ENCODE measurements at regions not wholly inside any gene's neighbourhood (a gene's known extent, or its start where the extent isn't known, plus 50 kb on each side); places are given as distances from the start of the nearest gene placed in this dataset.

GRCh38 chr9:119827526-119827925 lies 458.3 kb upstream of the BRINP1 start:
- Mint-ChIP-seq H3K36me3 (ENCODE audit: insufficient read depth, unreplicated experiment) (no peaks in the 10 kb centered on the region), H3K27me3 (ENCODE audit: insufficient read depth, unreplicated experiment) (peaks cover 10% of the 10 kb centered on the region), H3K9me3 (ENCODE audit: unreplicated experiment) (no peaks in the 10 kb centered on the region), H3K4me1 (ENCODE audit: low read depth, unreplicated experiment) (no peaks in the 10 kb centered on the region), H3K4me3 (ENCODE audit: unreplicated experiment) (no peak overlapping the region), H3K27ac (ENCODE audit: unreplicated experiment) (no peak overlapping the region)
- H3K4me3 ChIP-seq (ENCODE audit: low read depth, low read length): no peak overlapping the region
- no peak for DNase-seq
- no peaks in the 10 kb centered on the region for H3K9me3 ChIP-seq
- ChIA-PET POLR2A (no interaction called here), CTCF (no interaction called here)
- no peaks in the 10 kb centered on the region for H3K36me3 ChIP-seq (ENCODE audit: control insufficient read depth, insufficient read depth, low read length)
- no peak for TF ChIP-seq CTCF (IDR thresholded peaks at IDR 0.05; ENCODE audit: insufficient read depth in 1 of 2, low read depth in 1 of 2, low read length in 1 of 2, severe bottlenecking in 1 of 2, unreplicated experiment in 1 of 2)
- BruUV-seq (replicated peaks): no TSS peak
- intact Hi-C loops (cut with micrococcal nuclease; ENCODE audit: unreplicated experiment): no loop called here
- H3K27me3 ChIP-seq (replicated peaks; ENCODE audit: control insufficient read depth, insufficient read depth, low read length): no peaks in the 10 kb centered on the region
- H3K4me1 ChIP-seq: no peaks in the 10 kb centered on the region

GRCh38 chr9:119827126-119827525 lies 457.9 kb upstream of the BRINP1 start:
- Histone ChIP-seq H3K4me1 (no peaks in the 10 kb centered on the region), H3K4me3 (ENCODE audit: low read depth, low read length) (no peak overlapping the region), H3K9me3 (no peaks in the 10 kb centered on the region), H3K36me3 (ENCODE audit: control insufficient read depth, insufficient read depth, low read length) (no peaks in the 10 kb centered on the region), H3K27me3 (replicated peaks; ENCODE audit: control insufficient read depth, insufficient read depth, low read length) (no peaks in the 10 kb centered on the region)
- H3K27ac Mint-ChIP-seq (ENCODE audit: unreplicated experiment): no peak overlapping the region
- no peaks in the 10 kb centered on the region for H3K36me3 Mint-ChIP-seq (ENCODE audit: insufficient read depth, unreplicated experiment)
- intact Hi-C loops (cut with micrococcal nuclease; ENCODE audit: unreplicated experiment): no loop called here
- H3K27me3 Mint-ChIP-seq (ENCODE audit: insufficient read depth, unreplicated experiment): peaks cover 6% of the 10 kb centered on the region
- no peak for DNase-seq
- POLR2A ChIA-PET: no interaction called here
- CTCF ChIA-PET: no interaction called here
- TF ChIP-seq CTCF (IDR thresholded peaks at IDR 0.05; ENCODE audit: insufficient read depth in 1 of 2, low read depth in 1 of 2, low read length in 1 of 2, severe bottlenecking in 1 of 2, unreplicated experiment in 1 of 2): no peak
- H3K4me3 Mint-ChIP-seq (ENCODE audit: unreplicated experiment): no peak overlapping the region
- BruUV-seq (replicated peaks): no TSS peak
- H3K9me3 Mint-ChIP-seq (ENCODE audit: unreplicated experiment): no peaks in the 10 kb centered on the region
- no peaks in the 10 kb centered on the region for H3K4me1 Mint-ChIP-seq (ENCODE audit: low read depth, unreplicated experiment)

DNA sequence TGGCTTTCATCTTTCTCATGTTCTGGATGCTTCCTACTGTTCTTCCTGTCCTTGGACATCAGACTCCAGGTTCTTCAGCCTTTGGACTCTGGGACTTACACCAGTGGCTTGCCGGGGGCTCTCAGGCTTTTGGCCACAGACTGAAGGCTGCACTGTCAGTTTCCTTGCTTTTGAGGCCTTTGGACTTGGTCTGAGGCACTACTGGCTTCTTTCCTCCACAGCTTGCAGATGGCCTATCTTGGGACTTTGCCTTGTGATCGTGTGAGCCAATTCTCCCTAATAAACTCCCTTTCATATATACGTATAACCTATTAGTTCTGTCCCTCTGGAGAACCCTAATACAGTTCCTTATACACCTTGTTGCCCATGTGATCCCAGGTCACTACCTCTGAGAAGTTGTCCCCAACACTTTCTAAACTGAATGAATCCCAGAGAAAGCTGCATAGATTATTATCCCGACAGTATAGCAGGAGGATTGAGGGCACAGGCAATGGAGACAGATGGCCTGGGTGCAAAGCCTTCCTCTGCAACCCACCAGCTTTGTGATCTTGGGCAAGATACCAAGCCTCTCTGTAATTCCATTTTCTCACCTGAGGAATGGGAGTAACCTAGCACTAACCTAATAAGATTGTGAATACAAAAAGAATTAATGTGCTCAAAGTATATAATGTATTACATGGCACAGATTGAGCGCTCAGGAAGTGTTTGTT lies 449.6 kb upstream of the BRINP1 start:
- no peak overlapping the region for H3K27ac Mint-ChIP-seq (ENCODE audit: unreplicated experiment)
- no peak overlapping the region for H3K4me3 Mint-ChIP-seq (ENCODE audit: unreplicated experiment)
- peaks cover 9% of the 10 kb centered on the region for H3K27me3 Mint-ChIP-seq (ENCODE audit: insufficient read depth, unreplicated experiment)
- Histone ChIP-seq H3K9me3 (no peaks in the 10 kb centered on the region), H3K36me3 (ENCODE audit: control insufficient read depth, insufficient read depth, low read length) (no peaks in the 10 kb centered on the region), H3K4me3 (ENCODE audit: low read depth, low read length) (no peak overlapping the region), H3K4me1 (no peaks in the 10 kb centered on the region), H3K27me3 (replicated peaks; ENCODE audit: control insufficient read depth, insufficient read depth, low read length) (no peaks in the 10 kb centered on the region)
- intact Hi-C loops (cut with micrococcal nuclease; ENCODE audit: unreplicated experiment): no loop called here
- H3K9me3 Mint-ChIP-seq (ENCODE audit: unreplicated experiment): no peaks in the 10 kb centered on the region
- TF ChIP-seq CTCF (IDR thresholded peaks at IDR 0.05; ENCODE audit: insufficient read depth in 1 of 2, low read depth in 1 of 2, low read length in 1 of 2, severe bottlenecking in 1 of 2, unreplicated experiment in 1 of 2): no peak
- ChIA-PET CTCF (no interaction called here), POLR2A (no interaction called here)
- BruUV-seq (replicated peaks): no TSS peak
- no peaks in the 10 kb centered on the region for H3K4me1 Mint-ChIP-seq (ENCODE audit: low read depth, unreplicated experiment)
- no peaks in the 10 kb centered on the region for H3K36me3 Mint-ChIP-seq (ENCODE audit: insufficient read depth, unreplicated experiment)
- DNase-seq: no peak
